Adrenal gland (tissue), 9 donors: ENCODE measurements at regions not wholly inside any gene's neighbourhood (a gene's known extent, or its start where the extent isn't known, plus 50 kb on each side); places are given as distances from the start of the nearest gene placed in this dataset.
A peak's percentile ranks its signal among the peaks of the same experiment; 100 is the strongest.

Experiments
- DNase-seq, 7 donors: peaks; one replicate each; pipeline ENCODE4 v3.0.0-alpha.2; 2019 to 2020
- H3K27ac ChIP-seq, 5 donors: fragments of 200-600 bp; sonication (generic) in 4 of 5; 1 replicate in 3 of 5; 2 replicates in 2 of 5; pipeline versions ENCODE4 v1.5.1 to v1.8.0; 2016 to 2020; ENCODE audit warnings: mild to moderate bottlenecking in 1 of 5
- H3K27me3 ChIP-seq: fragments of 200-600 bp; 2 replicates; pipeline ENCODE4 v1.8.0; 2021
- H3K36me3 ChIP-seq, 2 donors: fragments of 200-600 bp; replicated peaks in 1 of 2; 1 replicate in 1 of 2; 2 replicates in 1 of 2; pipeline versions ENCODE4 v1.5.1 to v1.8.0; 2018 to 2022
- H3K4me1 ChIP-seq, 2 donors: fragments of 200-600 bp; replicated peaks in 1 of 2; 1 replicate in 1 of 2; 2 replicates in 1 of 2; pipeline versions ENCODE4 v1.5.1 to v1.8.0; 2018 to 2021
- H3K4me3 ChIP-seq, 4 donors: fragments of 200-600 bp; sonication (generic) in 3 of 4; one replicate each; pipeline ENCODE4 v1.5.1; 2016 to 2018
- H3K9me3 ChIP-seq, 3 donors: fragments of 200-600 bp; sonication (generic) in 1 of 3; replicated peaks in 1 of 3; 1 replicate in 2 of 3; 2 replicates in 1 of 3; pipeline versions ENCODE4 v1.5.1 to v1.8.0; 2016 to 2021
- CTCF ChIP-seq, 6 experiments: fragments of 450-650 bp in 4 of 6; fragments of 200-600 bp in 2 of 6; sonication (generic) in 1 of 6; IDR thresholded peaks; 1 replicate in 5 of 6; 2 replicates in 1 of 6; pipeline versions ENCODE4 v1.5.1 to v1.8.0; 2016 to 2021; ENCODE audit warnings: antibody characterized with exemption in 6 of 6, mild to moderate bottlenecking in 2 of 6, moderate library complexity in 1 of 6
- POLR2A ChIP-seq, 2 donors: fragments of 450-650 bp; IDR thresholded peaks; one replicate each; pipeline ENCODE4 v1.6.1; 2017; ENCODE audit warnings: antibody characterized with exemption in 2 of 2, mild to moderate bottlenecking in 2 of 2, moderate library complexity in 1 of 2
- WGBS, 4 donors: extraction: QIAGEN DNeasy Blood & Tissue Kit in 2 of 4; methylation state at CpG; one replicate each; pipeline versions ENCODE4 v1.1.5 to v1.1.7; 2013 to 2017; 5-methylcytosine and 5-hydroxymethylcytosine counted together
- intact Hi-C, 2 donors: fragments of 100-400 bp; cut with DNase I; formaldehyde crosslinking; loops; one replicate each; pipeline versions ENCODE4 v1.14.1 to v1.15.0; 2022 to 2023
- donor health status: healthy with polysubstance abuse.
- donor health status: Bipolar disorder and iron deficiency.
- donor health status: DM: yes; HTN: yes; CAD: no.
- donor health status: DM: no; HTN: no; CAD: no.
- donor health status: DM: no; HTN: no; CAD: no.

- H3K27me3 ChIP-seq = peaks cover 65% of the 10 kb centered on the region
- peaks cover 0 to 12% of the 10 kb centered on the region in 2 donors for H3K4me1 ChIP-seq
- no peak overlapping the region for H3K27ac ChIP-seq
- no peaks in the 10 kb centered on the region for H3K36me3 ChIP-seq
- peak overlapping the region in 1 of 4 donors; percentile 32 for H3K4me3 ChIP-seq
- 34 to 35% (median 35%) methylated on average over 37 to 55 of the region's 55 CpGs for WGBS, 4 donors
- no peak for DNase-seq
- TF ChIP-seq POLR2A (IDR thresholded peaks at IDR 0.05) (no peak), CTCF (IDR thresholded peaks at IDR 0.05) (no peak)
- H3K9me3 ChIP-seq = no peaks in the 10 kb centered on the region
- intact Hi-C loops = no loop called here
Observed at GRCh38 chr10:22476601-22477321, 131.5 kb downstream of the SPAG6 start.

DNA sequence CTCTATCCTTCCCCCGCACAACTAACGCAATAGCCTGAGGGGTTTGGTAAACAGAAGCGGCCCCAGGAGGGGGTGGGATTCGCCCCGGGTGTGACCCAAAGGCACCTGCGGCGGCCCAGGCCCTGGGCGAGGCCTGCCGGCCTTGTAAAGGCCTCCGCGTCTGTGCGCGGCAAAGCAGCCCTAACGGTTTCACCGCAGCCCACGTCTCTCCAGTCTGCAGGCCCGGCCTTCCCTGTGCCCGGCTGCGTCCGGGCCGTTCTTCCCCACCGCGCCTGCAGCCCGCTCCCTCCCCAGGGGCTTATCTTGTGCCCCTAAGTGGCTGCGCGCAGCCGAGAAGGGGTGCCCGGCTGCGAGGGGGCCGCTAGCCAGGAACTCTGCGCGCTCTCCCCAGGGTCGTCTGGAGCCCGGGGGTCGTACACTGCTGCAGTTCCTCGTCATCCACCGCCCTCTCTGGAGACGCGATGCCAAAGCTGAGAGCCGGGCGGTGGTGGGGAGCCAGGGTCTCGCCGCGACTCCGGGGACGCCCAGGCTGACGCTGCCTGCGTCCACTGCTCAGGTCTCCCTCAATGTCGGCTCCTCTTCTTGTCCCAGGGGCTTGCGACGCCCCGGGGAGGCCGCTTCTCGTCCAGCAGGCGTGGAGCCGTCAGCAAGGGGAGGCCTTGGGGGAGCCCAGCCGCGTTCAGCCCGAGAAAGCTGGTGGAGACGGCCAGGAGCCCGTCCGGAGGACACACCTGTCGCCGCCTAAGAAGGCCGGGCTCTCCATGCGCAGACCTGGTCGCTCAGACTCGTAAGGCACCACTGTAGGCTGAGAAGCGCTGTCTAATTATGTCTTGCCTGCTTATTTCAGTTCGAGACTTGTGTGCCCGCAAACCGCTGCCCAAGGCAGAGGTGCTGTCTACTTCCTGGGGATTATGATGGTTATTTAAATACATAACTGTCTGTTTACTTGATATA lies 132.3 kb downstream of the SPAG6 start:
- TF ChIP-seq POLR2A (IDR thresholded peaks at IDR 0.05) (no peak), CTCF (IDR thresholded peaks at IDR 0.05) (no peak)
- DNase-seq = no peak
- no peaks in the 10 kb centered on the region for H3K36me3 ChIP-seq
- H3K4me1 ChIP-seq = peaks cover 0 to 12% of the 10 kb centered on the region in 2 donors
- H3K4me3 ChIP-seq = no peak overlapping the region
- no peak overlapping the region for H3K27ac ChIP-seq
- H3K9me3 ChIP-seq = no peaks in the 10 kb centered on the region
- H3K27me3 ChIP-seq = peaks cover 58% of the 10 kb centered on the region
- 44 to 71% (median 46%) methylated on average over 21 to 72 of the region's 72 CpGs for WGBS, 4 donors
- intact Hi-C loops = no loop called here

DNA sequence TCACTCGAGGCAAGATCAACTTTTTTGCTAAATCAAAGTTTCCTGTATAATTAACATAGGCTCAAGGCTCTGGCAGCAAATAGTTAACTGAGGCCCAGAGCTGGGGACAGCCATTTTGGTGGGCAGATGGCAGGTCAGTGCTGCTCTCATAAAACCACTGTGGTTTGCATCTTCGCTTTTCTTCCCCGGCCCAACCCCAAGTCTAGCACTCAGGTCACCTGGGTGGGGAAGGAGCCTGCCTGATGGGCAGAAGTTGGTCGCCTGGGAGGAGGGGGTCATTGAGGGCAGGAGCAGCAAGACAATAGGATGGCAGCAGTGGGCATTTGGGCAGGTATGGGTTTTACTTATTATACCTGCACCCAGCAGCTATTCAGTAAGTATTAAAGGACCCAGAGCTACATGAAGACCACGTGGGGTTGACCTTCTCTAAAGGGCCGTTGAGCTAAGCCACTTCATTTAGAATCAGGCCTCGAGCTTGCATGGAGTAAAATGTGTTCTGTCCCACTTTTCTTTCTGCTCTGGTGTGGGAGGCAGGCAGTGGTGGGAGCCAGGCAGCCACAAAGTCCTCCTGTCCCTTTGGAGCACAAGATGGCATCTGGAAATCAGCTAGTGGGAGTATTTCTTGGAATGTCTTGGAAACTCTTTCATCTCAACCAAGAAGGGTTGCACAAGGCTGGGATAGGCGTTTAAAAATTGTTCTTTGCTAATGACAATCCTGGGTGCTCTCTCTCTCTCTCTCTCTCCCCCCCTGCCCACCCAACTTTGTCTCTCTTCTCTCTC lies 133.4 kb downstream of the SPAG6 start:
- peaks cover 47% of the 10 kb centered on the region for H3K27me3 ChIP-seq
- H3K9me3 ChIP-seq = no peaks in the 10 kb centered on the region
- 81 to 88% (median 86%) methylated on average over 6 to 8 of the region's 8 CpGs for WGBS, 4 donors
- intact Hi-C loops = no loop called here
- H3K27ac ChIP-seq = no peak overlapping the region
- H3K4me3 ChIP-seq = no peak overlapping the region
- DNase-seq = no peak
- TF ChIP-seq CTCF (IDR thresholded peaks at IDR 0.05) (no peak), POLR2A (IDR thresholded peaks at IDR 0.05) (no peak)
- peaks cover 0 to 12% of the 10 kb centered on the region in 2 donors for H3K4me1 ChIP-seq
- no peaks in the 10 kb centered on the region for H3K36me3 ChIP-seq

- no peaks in the 10 kb centered on the region for H3K9me3 ChIP-seq
- 75 to 84% (median 80%) methylated on average over 4 of the region's 4 CpGs for WGBS, 4 donors
- intact Hi-C loops = no loop called here
- H3K27me3 ChIP-seq = peaks cover 42% of the 10 kb centered on the region
- peaks cover 0 to 12% of the 10 kb centered on the region in 2 donors for H3K4me1 ChIP-seq
- DNase-seq = no peak
- no peak for TF ChIP-seq POLR2A (IDR thresholded peaks at IDR 0.05)
- TF ChIP-seq CTCF (IDR thresholded peaks at IDR 0.05) = no peak
- no peak overlapping the region for H3K27ac ChIP-seq
- no peak overlapping the region for H3K4me3 ChIP-seq
- no peaks in the 10 kb centered on the region for H3K36me3 ChIP-seq
Observed at GRCh38 chr10:22479419-22479818, 134.1 kb downstream of the SPAG6 start.
